ENCODE measurements at regions not wholly inside any gene's neighbourhood (a gene's known extent, or its start where the extent isn't known, plus 50 kb on each side); places are given as distances from the start of the nearest gene placed in this dataset.
"Not testable (repeated sequence)": the region's sequence is repeated elsewhere in the genome, so short reads cannot be mapped to it uniquely, and the experiment has no call there.

GRCh38 chr2:59856391-59856790, 697.1 kb downstream of the BCL11A start:
- no peak for DNase-seq

- DNase-seq: no peak
Observed at GRCh38 chr2:59853032-59853431, 700.4 kb downstream of the BCL11A start.

GRCh38 chr2:59851836-59852475, 701.5 kb downstream of the BCL11A start:
- no peak for DNase-seq

- no peak for DNase-seq
Observed at GRCh38 chr2:59850554-59850953, 702.9 kb downstream of the BCL11A start.

GRCh38 chr2:59833941-59834340, 719.5 kb downstream of the BCL11A start:
- DNase-seq: no peak

- DNase-seq: no peak
Observed at GRCh38 chr2:59830601-59831000, 722.9 kb downstream of the BCL11A start.

- no peak for DNase-seq
Observed at GRCh38 chr2:59827677-59828076, 725.8 kb downstream of the BCL11A start.

- no peak for DNase-seq
Observed at GRCh38 chr2:59826177-59826576, 727.3 kb downstream of the BCL11A start.

GRCh38 chr2:59824314-59824713, 729.1 kb downstream of the BCL11A start:
- no peak for DNase-seq

- no peak for DNase-seq
Observed at GRCh38 chr2:59816075-59816474, 737.4 kb downstream of the BCL11A start.

GRCh38 chr2:59810283-59810682, 743.2 kb downstream of the BCL11A start:
- not testable (repeated sequence) for DNase-seq

GRCh38 chr2:59806486-59806885, 747.0 kb downstream of the BCL11A start:
- no peak for DNase-seq

- DNase-seq: no peak
Observed at GRCh38 chr2:59804732-59805131, 748.7 kb downstream of the BCL11A start.

GRCh38 chr2:59803586-59803985, 749.9 kb downstream of the BCL11A start:
- DNase-seq: no peak

- DNase-seq: no peak
Observed at GRCh38 chr2:59798687-59799232, 754.7 kb downstream of the BCL11A start.

- no peak for DNase-seq
Observed at GRCh38 chr2:59791004-59791618, 762.3 kb downstream of the BCL11A start.

- no peak for DNase-seq
Observed at GRCh38 chr2:59790186-59791003, 763.1 kb downstream of the BCL11A start.

- no peak for DNase-seq
Observed at GRCh38 chr2:59789523-59789922, 763.9 kb downstream of the BCL11A start.

- DNase-seq: no peak
Observed at GRCh38 chr2:59787095-59787494, 766.4 kb downstream of the BCL11A start.

- DNase-seq: no peak
Observed at GRCh38 chr2:59786684-59787083, 766.8 kb downstream of the BCL11A start.

- no peak for DNase-seq
Observed at GRCh38 chr2:59779571-59779970, 773.9 kb downstream of the BCL11A start.

GRCh38 chr2:59777120-59777519, 776.3 kb downstream of the BCL11A start:
- no peak for DNase-seq

GRCh38 chr2:59776726-59777008, 776.8 kb downstream of the BCL11A start:
- DNase-seq: no peak

- DNase-seq: no peak
Observed at GRCh38 chr2:59774821-59775433, 778.5 kb downstream of the BCL11A start.
